Sigmoid colon (tissue), 6 donors: ENCODE measurements at regions not wholly inside any gene's neighbourhood (a gene's known extent, or its start where the extent isn't known, plus 50 kb on each side); places are given as distances from the start of the nearest gene placed in this dataset.

Source experiments
- DNase-seq: peaks from one replicate; pipeline ENCODE4 v3.0.0-alpha.2; 2019
- H3K27ac ChIP-seq, 4 donors: fragments of 200-600 bp; sonication (generic); one replicate each; pipeline ENCODE4 v1.5.1; 2016 to 2019; ENCODE audit warnings: mild to moderate bottlenecking in 1 of 4
- H3K27me3 ChIP-seq, 3 donors: fragments of 200-600 bp; sonication (generic); one replicate each; pipeline ENCODE4 v1.5.1; 2019; ENCODE audit warnings: mild to moderate bottlenecking in 1 of 3
- H3K36me3 ChIP-seq, 4 donors: fragments of 200-600 bp; sonication (generic); one replicate each; pipeline ENCODE4 v1.5.1; 2016 to 2019
- H3K4me1 ChIP-seq, 4 donors: fragments of 200-600 bp; sonication (generic); one replicate each; pipeline ENCODE4 v1.5.1; 2017 to 2019
- H3K4me3 ChIP-seq, 4 donors: fragments of 200-600 bp; sonication (generic); one replicate each; pipeline ENCODE4 v1.5.1; 2017 to 2019; ENCODE audit warnings: mild to moderate bottlenecking in 2 of 4, moderate library complexity in 1 of 4
- H3K9me3 ChIP-seq, 4 donors: fragments of 200-600 bp in 3 of 4; sonication (generic) in 3 of 4; one replicate each; pipeline versions ENCODE4 v1.5.1 to v1.6.1; 2013 to 2019
- EP300 ChIP-seq, 4 donors: sonication (generic); formaldehyde crosslinking; IDR thresholded peaks; one replicate each; pipeline ENCODE4 v1.6.1; 2017; ENCODE audit warnings: antibody characterized with exemption in 4 of 4
- POLR2A ChIP-seq, 2 donors: fragments of 450-650 bp; IDR thresholded peaks; one replicate each; pipeline ENCODE4 v1.6.1; 2016; ENCODE audit warnings: antibody characterized with exemption in 2 of 2, mild to moderate bottlenecking in 2 of 2, moderate library complexity in 2 of 2
- POLR2AphosphoS5 ChIP-seq, 4 donors: sonication (generic); formaldehyde crosslinking; IDR thresholded peaks; one replicate each; pipeline ENCODE4 v1.6.1; 2017; ENCODE audit warnings: antibody characterized with exemption in 4 of 4
- WGBS, 2 donors: extraction: QIAGEN DNeasy Blood & Tissue Kit; methylation state at CpG; one replicate each; pipeline ENCODE4 v1.1.7; 2013; 5-methylcytosine and 5-hydroxymethylcytosine counted together
- intact Hi-C: fragments of 100-400 bp; cut with DNase I; formaldehyde crosslinking; loops from one replicate; pipeline ENCODE4 v1.15.1; 2023
- small RNA-seq, 3 donors: library from RNA; depleted of rRNA; stranded (forward); fragments of <200 nt; gene quantifications; one replicate each; pipeline ENCODE3, GENCODE V24; 2016
- TF ChIP-seq, protein P1 (sequence below), 4 experiments: fragments of 450-650 bp in 3 of 4; fragments of 200-600 bp in 1 of 4; IDR thresholded peaks; one replicate each; pipeline ENCODE4 v1.5.1; 2016 to 2019; ENCODE audit warnings: antibody characterized with exemption in 4 of 4, mild to moderate bottlenecking in 3 of 4, moderate library complexity in 2 of 4
- donor health status: healthy with polysubstance abuse.
- donor health status: healthy.

- H3K27me3 ChIP-seq: no peaks in the 10 kb centered on the region
- H3K36me3 ChIP-seq: no peaks in the 10 kb centered on the region
- TF ChIP-seq EP300 (IDR thresholded peaks at IDR 0.05) (no peak), POLR2AphosphoS5 (IDR thresholded peaks at IDR 0.05) (no peak), POLR2A (IDR thresholded peaks at IDR 0.05) (no peak)
- TF ChIP-seq, protein P1, sequence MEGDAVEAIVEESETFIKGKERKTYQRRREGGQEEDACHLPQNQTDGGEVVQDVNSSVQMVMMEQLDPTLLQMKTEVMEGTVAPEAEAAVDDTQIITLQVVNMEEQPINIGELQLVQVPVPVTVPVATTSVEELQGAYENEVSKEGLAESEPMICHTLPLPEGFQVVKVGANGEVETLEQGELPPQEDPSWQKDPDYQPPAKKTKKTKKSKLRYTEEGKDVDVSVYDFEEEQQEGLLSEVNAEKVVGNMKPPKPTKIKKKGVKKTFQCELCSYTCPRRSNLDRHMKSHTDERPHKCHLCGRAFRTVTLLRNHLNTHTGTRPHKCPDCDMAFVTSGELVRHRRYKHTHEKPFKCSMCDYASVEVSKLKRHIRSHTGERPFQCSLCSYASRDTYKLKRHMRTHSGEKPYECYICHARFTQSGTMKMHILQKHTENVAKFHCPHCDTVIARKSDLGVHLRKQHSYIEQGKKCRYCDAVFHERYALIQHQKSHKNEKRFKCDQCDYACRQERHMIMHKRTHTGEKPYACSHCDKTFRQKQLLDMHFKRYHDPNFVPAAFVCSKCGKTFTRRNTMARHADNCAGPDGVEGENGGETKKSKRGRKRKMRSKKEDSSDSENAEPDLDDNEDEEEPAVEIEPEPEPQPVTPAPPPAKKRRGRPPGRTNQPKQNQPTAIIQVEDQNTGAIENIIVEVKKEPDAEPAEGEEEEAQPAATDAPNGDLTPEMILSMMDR (IDR thresholded peaks at IDR 0.05): no peak
- 71 to 74% methylated on average over 3 of the region's 3 CpGs for WGBS, 2 donors
- no peak overlapping the region for H3K27ac ChIP-seq
- H3K4me3 ChIP-seq: no peak overlapping the region
- H3K9me3 ChIP-seq: no peaks in the 10 kb centered on the region
- peaks cover 0 to 12% (median 7%) of the 10 kb centered on the region in 4 donors for H3K4me1 ChIP-seq
- no peak for DNase-seq
- intact Hi-C loops: no loop called here
These were observed 74.2 kb downstream of the DPPA2 start for GRCh38 chr3:109242187-109242523.

Small RNA genes in the stretch of these regions (small RNA-seq; reads per million reads assigned to genes)
- 0 reads per million in 3 donors for gene RNU6-1236P
